ENCODE measurements at regions not wholly inside any gene's neighbourhood (a gene's known extent, or its start where the extent isn't known, plus 50 kb on each side); places are given as distances from the start of the nearest gene placed in this dataset.

DNA sequence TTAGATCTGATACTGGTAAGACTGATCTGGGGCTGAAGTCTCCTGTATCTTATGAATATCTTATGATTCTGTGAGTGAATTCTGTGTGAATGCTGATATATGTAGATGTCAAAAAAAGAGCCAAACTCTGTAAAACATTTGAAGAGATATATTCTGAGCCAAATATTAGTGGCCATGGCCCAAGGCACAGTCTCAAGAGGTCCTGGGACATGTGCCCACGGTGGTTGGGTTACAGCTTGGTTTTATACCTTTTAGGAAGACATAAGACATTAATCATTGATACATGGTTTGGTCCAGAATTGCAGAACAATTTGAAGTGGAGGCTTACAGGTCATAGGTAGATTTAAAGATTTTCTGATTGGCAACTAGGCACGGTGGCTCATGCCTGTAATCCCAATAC lies 118.3 kb downstream of the KCNK1 start:
- no peak for DNase-seq (ENCODE audit: low read depth)
- no peak overlapping the region for H3K4me3 ChIP-seq (ENCODE audit: low read depth, low read length)
- TF ChIP-seq, protein P1, sequence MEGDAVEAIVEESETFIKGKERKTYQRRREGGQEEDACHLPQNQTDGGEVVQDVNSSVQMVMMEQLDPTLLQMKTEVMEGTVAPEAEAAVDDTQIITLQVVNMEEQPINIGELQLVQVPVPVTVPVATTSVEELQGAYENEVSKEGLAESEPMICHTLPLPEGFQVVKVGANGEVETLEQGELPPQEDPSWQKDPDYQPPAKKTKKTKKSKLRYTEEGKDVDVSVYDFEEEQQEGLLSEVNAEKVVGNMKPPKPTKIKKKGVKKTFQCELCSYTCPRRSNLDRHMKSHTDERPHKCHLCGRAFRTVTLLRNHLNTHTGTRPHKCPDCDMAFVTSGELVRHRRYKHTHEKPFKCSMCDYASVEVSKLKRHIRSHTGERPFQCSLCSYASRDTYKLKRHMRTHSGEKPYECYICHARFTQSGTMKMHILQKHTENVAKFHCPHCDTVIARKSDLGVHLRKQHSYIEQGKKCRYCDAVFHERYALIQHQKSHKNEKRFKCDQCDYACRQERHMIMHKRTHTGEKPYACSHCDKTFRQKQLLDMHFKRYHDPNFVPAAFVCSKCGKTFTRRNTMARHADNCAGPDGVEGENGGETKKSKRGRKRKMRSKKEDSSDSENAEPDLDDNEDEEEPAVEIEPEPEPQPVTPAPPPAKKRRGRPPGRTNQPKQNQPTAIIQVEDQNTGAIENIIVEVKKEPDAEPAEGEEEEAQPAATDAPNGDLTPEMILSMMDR (IDR thresholded peaks at IDR 0.05; ENCODE audit: low read depth, low read length, missing control alignments), result no peak

- no peak for DNase-seq (ENCODE audit: low read depth)
- no peak overlapping the region for H3K4me3 ChIP-seq (ENCODE audit: low read depth, low read length)
- TF ChIP-seq, protein P1 (IDR thresholded peaks at IDR 0.05; ENCODE audit: low read depth, low read length, missing control alignments), result no peak
Measured at GRCh38 chr1:233734456-233734855, 120.5 kb downstream of the KCNK1 start.

DNA sequence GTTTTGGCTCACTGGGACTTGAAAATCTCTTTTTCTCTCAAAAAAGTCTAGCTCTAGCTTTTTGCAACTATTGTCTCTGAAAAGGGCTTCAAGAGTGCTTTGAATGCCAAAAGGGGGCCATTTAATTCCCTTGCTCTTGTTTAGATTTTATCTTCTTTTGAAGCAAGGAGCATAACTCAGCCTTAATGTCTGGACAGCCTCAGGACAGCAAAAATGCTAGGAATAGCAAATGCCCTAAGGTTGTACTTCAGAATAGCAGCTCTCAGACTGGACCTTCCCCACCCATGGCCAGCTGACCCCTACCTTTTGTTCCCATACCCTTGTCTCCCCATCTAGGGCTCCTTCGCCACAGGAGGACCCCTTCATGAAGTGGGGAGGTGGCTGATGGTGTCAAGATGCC lies 121.4 kb downstream of the KCNK1 start:
- no peak for DNase-seq (ENCODE audit: low read depth)
- TF ChIP-seq, protein P1 (IDR thresholded peaks at IDR 0.05; ENCODE audit: low read depth, low read length, missing control alignments), result no peak
- H3K4me3 ChIP-seq (ENCODE audit: low read depth, low read length), result no peak overlapping the region

DNA sequence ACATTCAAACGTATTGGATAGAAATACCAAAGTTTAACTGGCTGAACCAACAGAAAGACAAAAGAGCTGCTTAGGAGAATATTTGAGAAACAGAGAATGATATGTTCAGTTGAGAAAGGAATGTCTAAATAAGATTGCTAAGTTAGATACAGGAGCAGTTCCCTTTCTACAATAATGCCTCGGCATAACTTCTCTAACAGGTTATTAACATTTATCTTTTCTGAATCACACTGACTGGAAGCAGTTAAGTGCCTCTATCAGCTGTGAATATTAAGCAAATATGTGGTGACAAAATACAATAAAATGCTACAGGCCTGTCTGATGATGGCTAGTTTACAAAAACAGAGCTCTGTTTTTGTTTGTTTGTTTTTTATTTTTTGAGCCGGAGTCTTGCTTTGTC lies 121.9 kb downstream of the KCNK1 start:
- TF ChIP-seq, protein P1 (IDR thresholded peaks at IDR 0.05; ENCODE audit: low read depth, low read length, missing control alignments), result no peak
- no peak overlapping the region for H3K4me3 ChIP-seq (ENCODE audit: low read depth, low read length)
- DNase-seq (ENCODE audit: low read depth), result no peak

DNA sequence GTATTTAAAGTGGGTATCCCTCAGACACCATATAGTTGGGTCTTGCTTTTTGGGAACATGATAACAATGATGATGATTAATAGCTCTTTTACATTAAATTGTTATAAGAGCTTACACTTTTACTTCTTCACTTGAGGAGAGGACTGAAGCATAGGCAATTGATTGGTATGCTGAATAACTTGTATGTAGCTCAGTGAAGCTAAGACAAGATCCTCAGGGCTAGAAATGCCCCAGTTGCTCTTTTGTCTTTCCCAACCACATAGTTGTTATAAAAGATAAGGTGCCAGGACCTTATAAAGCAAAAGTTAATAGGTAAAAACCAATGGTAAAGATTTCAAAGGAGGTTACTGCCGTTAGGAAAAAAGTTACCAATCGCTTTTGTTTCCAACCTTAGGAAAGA lies 123.4 kb downstream of the KCNK1 start:
- H3K4me3 ChIP-seq (ENCODE audit: low read depth, low read length), result no peak overlapping the region
- no peak for DNase-seq (ENCODE audit: low read depth)
- TF ChIP-seq, protein P1 (IDR thresholded peaks at IDR 0.05; ENCODE audit: low read depth, low read length, missing control alignments), result no peak

DNA sequence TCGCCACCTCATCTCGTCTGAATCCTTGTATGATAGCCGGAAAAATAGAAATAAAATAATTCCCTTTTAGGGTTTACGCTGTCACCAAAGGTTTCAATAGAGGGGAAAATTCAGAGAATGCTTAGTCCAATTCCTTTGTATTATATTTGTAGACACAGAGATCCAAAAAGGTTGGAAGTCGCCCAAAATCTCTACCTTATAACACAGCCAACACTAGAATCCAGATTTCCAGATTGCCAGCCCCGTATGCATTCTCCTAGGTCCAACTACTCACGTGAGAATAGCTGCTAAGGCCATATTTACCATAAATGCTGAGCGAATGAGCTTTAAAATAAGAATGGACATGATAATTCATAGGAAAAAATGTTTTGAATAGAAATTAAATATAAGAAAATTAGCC lies 124.5 kb downstream of the KCNK1 start:
- H3K4me3 ChIP-seq (ENCODE audit: low read depth, low read length), result no peak overlapping the region
- no peak for DNase-seq (ENCODE audit: low read depth)
- TF ChIP-seq, protein P1 (IDR thresholded peaks at IDR 0.05; ENCODE audit: low read depth, low read length, missing control alignments), result no peak

GRCh38 chr1:233738850-233739249 lies 124.9 kb downstream of the KCNK1 start:
- TF ChIP-seq, protein P1 (IDR thresholded peaks at IDR 0.05; ENCODE audit: low read depth, low read length, missing control alignments), result no peak
- no peak overlapping the region for H3K4me3 ChIP-seq (ENCODE audit: low read depth, low read length)
- DNase-seq (ENCODE audit: low read depth), result no peak

All from GM12864 (cell line).